ENCODE measurements at regions not wholly inside any gene's neighbourhood (a gene's known extent, or its start where the extent isn't known, plus 50 kb on each side); places are given as distances from the start of the nearest gene placed in this dataset.

- no peak for DNase-seq (ENCODE audit: low read depth in 2 of 2)
Measured at GRCh38 chrX:40149286-40150175, 51.8 kb upstream of the BCOR start.

- no peak for DNase-seq (ENCODE audit: low read depth in 2 of 2)
Measured at GRCh38 chrX:40148385-40149285, 50.9 kb upstream of the BCOR start.

- DNase-seq (ENCODE audit: low read depth in 2 of 2) = no peak
Measured at GRCh38 chrX:40147971-40148370, 50.2 kb upstream of the BCOR start.

All from stimulated activated CD8-positive, alpha-beta memory T cell treated with anti-CD3 and anti-CD28 coated beads, Interleukin-15, amount 100 ng/mL, for 4 hours (primary cell).